ENCODE measurements at regions not wholly inside any gene's neighbourhood (a gene's known extent, or its start where the extent isn't known, plus 50 kb on each side); places are given as distances from the start of the nearest gene placed in this dataset.

DNA sequence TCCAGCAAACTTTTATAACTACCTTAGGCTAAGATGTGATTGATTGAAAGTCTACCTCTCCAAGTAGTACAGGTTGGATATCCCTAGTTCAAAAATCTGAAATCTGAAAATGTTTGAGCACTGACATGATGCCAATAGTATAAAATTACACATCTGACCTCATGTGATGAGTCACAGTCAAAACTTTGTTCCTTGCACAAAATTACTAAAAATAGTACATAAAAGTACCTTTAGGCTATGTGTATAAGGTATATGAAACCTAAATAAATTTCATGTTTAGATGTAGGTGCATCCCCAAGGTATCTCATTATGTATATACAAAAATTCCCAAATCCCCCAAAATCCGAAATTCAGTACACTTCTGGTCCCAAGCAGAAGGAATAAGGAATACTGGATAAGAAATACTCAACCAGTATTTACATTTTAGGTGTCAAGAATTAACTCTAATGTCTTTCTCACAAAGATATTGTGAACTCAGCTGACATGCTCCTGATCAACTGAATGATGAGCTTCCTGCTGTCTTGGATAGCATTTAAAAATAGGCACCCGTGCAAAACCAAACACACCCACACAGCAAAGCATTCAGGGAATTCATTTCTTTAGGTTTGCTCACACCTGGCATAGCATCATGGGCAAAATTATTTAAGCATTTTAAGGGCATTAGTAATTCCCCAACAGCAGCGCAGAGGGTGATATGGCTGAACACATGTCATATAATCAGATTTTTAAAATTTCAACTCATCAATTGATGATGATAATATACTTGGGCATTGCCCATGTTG is 497.4 kb upstream of the MEIS1 start:
- TF ChIP-seq, protein P1, sequence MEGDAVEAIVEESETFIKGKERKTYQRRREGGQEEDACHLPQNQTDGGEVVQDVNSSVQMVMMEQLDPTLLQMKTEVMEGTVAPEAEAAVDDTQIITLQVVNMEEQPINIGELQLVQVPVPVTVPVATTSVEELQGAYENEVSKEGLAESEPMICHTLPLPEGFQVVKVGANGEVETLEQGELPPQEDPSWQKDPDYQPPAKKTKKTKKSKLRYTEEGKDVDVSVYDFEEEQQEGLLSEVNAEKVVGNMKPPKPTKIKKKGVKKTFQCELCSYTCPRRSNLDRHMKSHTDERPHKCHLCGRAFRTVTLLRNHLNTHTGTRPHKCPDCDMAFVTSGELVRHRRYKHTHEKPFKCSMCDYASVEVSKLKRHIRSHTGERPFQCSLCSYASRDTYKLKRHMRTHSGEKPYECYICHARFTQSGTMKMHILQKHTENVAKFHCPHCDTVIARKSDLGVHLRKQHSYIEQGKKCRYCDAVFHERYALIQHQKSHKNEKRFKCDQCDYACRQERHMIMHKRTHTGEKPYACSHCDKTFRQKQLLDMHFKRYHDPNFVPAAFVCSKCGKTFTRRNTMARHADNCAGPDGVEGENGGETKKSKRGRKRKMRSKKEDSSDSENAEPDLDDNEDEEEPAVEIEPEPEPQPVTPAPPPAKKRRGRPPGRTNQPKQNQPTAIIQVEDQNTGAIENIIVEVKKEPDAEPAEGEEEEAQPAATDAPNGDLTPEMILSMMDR (IDR thresholded peaks at IDR 0.05; ENCODE audit: insufficient read depth, low read depth, low read length): no peak
- no peak for TF ChIP-seq EZH2 (IDR thresholded peaks at IDR 0.05; ENCODE audit: insufficient read depth, low read length)
